ENCODE measurements at regions not wholly inside any gene's neighbourhood (a gene's known extent, or its start where the extent isn't known, plus 50 kb on each side); places are given as distances from the start of the nearest gene placed in this dataset.

DNA sequence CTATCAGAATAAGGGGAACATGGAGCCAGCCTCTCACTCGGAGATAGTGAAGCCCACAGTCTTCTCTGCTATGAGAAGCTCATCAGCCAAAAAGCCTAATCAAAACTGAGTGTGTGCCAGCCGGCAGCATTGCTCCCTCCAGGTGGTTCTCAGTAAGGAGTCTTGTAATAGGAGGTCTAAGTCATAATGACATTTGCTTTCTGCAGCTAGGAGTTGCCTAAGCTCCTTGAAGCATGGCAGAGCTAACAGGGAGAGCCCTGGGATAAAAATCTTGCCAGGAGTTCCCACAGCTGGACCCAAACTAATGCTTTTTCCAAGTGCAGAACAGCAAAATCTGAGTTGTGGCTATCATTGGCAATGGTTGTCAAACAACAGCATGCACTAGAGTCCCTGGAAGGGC is 245.2 kb downstream of the SPATA18 start (continued):
- no peak for TF ChIP-seq MGA (IDR thresholded peaks at IDR 0.05)
- TF ChIP-seq TCF3 (CRISPR knock-in tag; IDR thresholded peaks at IDR 0.05): no peak
